K562 (cell line): ENCODE measurements at regions not wholly inside any gene's neighbourhood (a gene's known extent, or its start where the extent isn't known, plus 50 kb on each side); places are given as distances from the start of the nearest gene placed in this dataset.

Experiments used
- ATAC-seq: fragments of 200-7000 bp; cut with Tn5 transposase; 3 replicates; pipeline ENCODE4 v1.9.1; 2020; ENCODE audit warnings: moderate library complexity
- BruUV-seq: library from RNA; stranded (reverse); fragments of 400-500 nt; replicated peaks from 2 replicates; lab custom pipeline; 2021; lab: Mats Ljungman, UMichigan
- CTCF ChIA-PET: fragments of 300-600 bp; formaldehyde crosslinking; extraction: SDS; loops from one replicate; lab custom pipeline; 2021; ENCODE audit warnings: low intra/inter-chr PET ratio; lab: Yijun Ruan, JAX
- POLR2A ChIA-PET: fragments of 300-600, 350-650 bp; sonication (Branson Sonifier 250); formaldehyde crosslinking; extraction: SDS; loops from one replicate; lab custom pipeline; 2021; ENCODE audit warnings: antibody characterized with exemption, inconsistent platforms; lab: Yijun Ruan, JAX
- DNase-seq, 4 experiments: peaks; one replicate each; pipeline versions ENCODE4 v3.0.0 to v3.0.0-alpha.2; 2011 to 2018; ENCODE audit warnings: low spot score in 3 of 4, mixed read lengths in 3 of 4; ENCODE audit errors: extremely low read depth in 1 of 4
- FAIRE-seq: peaks from 2 replicates; lab custom pipeline; 2011; peaks lifted over from hg19 to GRCh38; lab: Jason Lieb, UNC
- H2AFZ ChIP-seq: 2 replicates; pipeline ENCODE4 v1.6.0; 2011; ENCODE audit warnings: low read depth, low read length, control low read depth, inconsistent platforms
- H3K27ac ChIP-seq: fragments of 200-600 bp; 3 replicates; pipeline ENCODE4 v1.8.0; 2011; ENCODE audit warnings: low read depth, mild to moderate bottlenecking, control low read depth, inconsistent platforms, low read length, moderate library complexity, mixed read lengths; ENCODE audit errors: extremely low read depth
- H3K27me3 ChIP-seq, 2 experiments: fragments of 300-600 bp in 1 of 2; 2 replicates in 1 of 2; 3 replicates in 1 of 2; pipeline versions ENCODE4 v1.6.0 to v1.8.0; 2011; ENCODE audit warnings: inconsistent platforms in 2 of 2, low read length in 2 of 2, mild to moderate bottlenecking in 1 of 2, mixed read lengths in 1 of 2, moderate library complexity in 1 of 2; ENCODE audit not compliant: control insufficient read depth in 2 of 2, insufficient read depth in 2 of 2
- H3K36me3 ChIP-seq: fragments of 300-600 bp; 3 replicates; pipeline ENCODE4 v1.8.0; 2011; ENCODE audit warnings: mild to moderate bottlenecking, low read length, inconsistent platforms; ENCODE audit not compliant: control insufficient read depth, insufficient read depth
- H3K4me1 ChIP-seq, 2 experiments: fragments of 200-600 bp in 1 of 2; replicated peaks in 1 of 2; 2 replicates in 1 of 2; 3 replicates in 1 of 2; pipeline versions ENCODE4 v1.5.1 to v1.8.0; 2011; ENCODE audit warnings: inconsistent platforms in 2 of 2, low read length in 2 of 2, mild to moderate bottlenecking in 1 of 2, mixed read lengths in 1 of 2, moderate library complexity in 1 of 2; ENCODE audit not compliant: control insufficient read depth in 2 of 2, insufficient read depth in 2 of 2
- H3K4me2 ChIP-seq: 2 replicates; pipeline ENCODE4 v1.6.1; 2011; ENCODE audit warnings: low read length, control low read depth, inconsistent platforms, mixed read lengths; ENCODE audit not compliant: insufficient read depth
- H3K4me3 ChIP-seq: fragments of 200-600 bp; sonication (generic), shearing (Covaris generic); 2 replicates; pipeline ENCODE4 v1.5.1; 2016; ENCODE audit warnings: control low read depth, inconsistent platforms
- H3K79me2 ChIP-seq: fragments of 200-600 bp; 3 replicates; pipeline ENCODE4 v1.8.0; 2011; ENCODE audit warnings: low read length, inconsistent platforms; ENCODE audit not compliant: control insufficient read depth, insufficient read depth
- H3K9ac ChIP-seq, 2 experiments: 2 replicates each; pipeline versions ENCODE4 v1.6.0 to v1.6.1; 2011; ENCODE audit warnings: low read depth in 2 of 2, low read length in 2 of 2, control low read depth in 1 of 2, inconsistent platforms in 1 of 2, mild to moderate bottlenecking in 1 of 2, mixed read lengths in 1 of 2; ENCODE audit not compliant: insufficient read depth in 1 of 2
- H3K9me1 ChIP-seq: one replicate; pipeline ENCODE4 v1.6.0; 2011; ENCODE audit warnings: inconsistent platforms, mild to moderate bottlenecking, low read length, moderate library complexity; ENCODE audit not compliant: control insufficient read depth, insufficient read depth
- H3K9me3 ChIP-seq: replicated peaks from 2 replicates; pipeline ENCODE4 v1.5.1; 2011; ENCODE audit warnings: low read depth, low read length, inconsistent platforms; ENCODE audit not compliant: control insufficient read depth, insufficient read depth
- H4K20me1 ChIP-seq: replicated peaks from 2 replicates; pipeline ENCODE4 v1.6.1; 2011; ENCODE audit warnings: low read length, inconsistent platforms, mixed read lengths; ENCODE audit not compliant: control insufficient read depth, insufficient read depth
- KAT8 ChIP-seq: fragments of 450-650 bp; IDR thresholded peaks from 2 replicates; pipeline ENCODE4 v1.6.1; 2016; ENCODE audit warnings: low read depth, mild to moderate bottlenecking
- NCOR1 ChIP-seq: fragments of 450-650 bp; IDR thresholded peaks from 2 replicates; pipeline ENCODE4 v1.6.1; 2016; ENCODE audit warnings: mild to moderate bottlenecking, moderate library complexity
- NUFIP1 ChIP-seq: fragments of 450-650 bp; IDR thresholded peaks from 2 replicates; pipeline ENCODE4 v1.6.1; 2018; ENCODE audit not compliant: partially characterized antibody
- POLR2AphosphoS2 ChIP-seq: IDR thresholded peaks from 2 replicates; pipeline ENCODE4 v1.6.1; 2012; ENCODE audit warnings: low read length, improper control_type of control experiment
- TAF7 ChIP-seq: fragments of 450-650 bp; IDR thresholded peaks from 2 replicates; pipeline ENCODE4 v1.6.1; 2016; ENCODE audit warnings: missing genetic modification characterization, missing compliant biosample characterization
- TBL1XR1 ChIP-seq, 2 experiments: IDR thresholded peaks; 2 replicates each; pipeline ENCODE4 v1.6.1; 2012; ENCODE audit warnings: improper control_type of control experiment in 2 of 2, low read length in 2 of 2, mild to moderate bottlenecking in 1 of 2
- ZNF354B ChIP-seq: fragments of 250-450 bp; sonication (Bioruptor Pico); IDR thresholded peaks from 2 replicates; pipeline ENCODE4 v1.4.0; 2020
- ZSCAN32 ChIP-seq: fragments of 450-650 bp; formaldehyde crosslinking; IDR thresholded peaks from 2 replicates; pipeline ENCODE4 v1.4.0; 2020; ENCODE audit warnings: mild to moderate bottlenecking, moderate library complexity
- WGBS: fragments of 100-300 bp; shearing (Covaris generic); methylation state at CpG from one replicate; pipeline ENCODE4 v1.1.6; 2016; ENCODE audit warnings: low coverage, mixed read lengths; ENCODE audit not compliant: insufficient coverage; ENCODE audit errors: missing lambda C conversion rate; 5-methylcytosine and 5-hydroxymethylcytosine counted together
- in situ Hi-C: fragments of 300-500 bp; cut with MboI; formaldehyde crosslinking; loops from 4 replicates; pipeline ENCODE4 v1.15.0; 2018; ENCODE audit warnings: inconsistent platforms, mixed read lengths
- intact Hi-C: fragments of 100-400 bp; cut with micrococcal nuclease; formaldehyde crosslinking; loops from 2 replicates; pipeline ENCODE4 v1.14.2; 2022

- no peak for TF ChIP-seq TAF7 (tag)
Observed at GRCh38 chr4:56195025-56195424, 192.3 kb downstream of the AASDH start (continued).

GRCh38 chr4:56191534-56191933 lies 195.8 kb downstream of the AASDH start:
- POLR2A ChIA-PET: no interaction called here
- no TSS peak for BruUV-seq

DNA sequence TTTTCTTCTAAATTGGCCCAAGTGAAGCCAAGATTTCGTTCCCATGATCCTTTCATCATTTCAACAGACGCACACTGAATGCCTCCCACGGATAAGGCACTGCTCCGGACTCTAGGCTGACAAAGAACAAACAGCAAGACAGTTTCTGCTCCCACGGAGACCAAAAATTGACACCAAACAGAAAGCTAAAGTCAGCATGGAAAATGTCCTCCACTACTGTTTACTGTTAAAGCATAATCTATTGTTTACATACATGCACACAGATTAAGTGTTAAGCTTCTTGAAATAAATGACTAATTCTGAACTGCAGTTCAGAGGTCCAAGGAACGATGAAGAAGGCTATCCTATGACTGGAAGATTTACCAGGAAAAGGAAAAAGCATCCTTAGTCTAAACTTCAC lies 199.6 kb downstream of the AASDH start:
- ATAC-seq (no peak), DNase-seq (no peak), FAIRE-seq (no peak)
- Histone ChIP-seq H3K4me3 (no peak overlapping the region), H3K9ac (no peak overlapping the region), H3K9me3 (no peaks in the 10 kb centered on the region), H3K27me3 (peaks cover 4 to 6% of the 10 kb centered on the region in 2 experiments; a peak in 4 of 5 replicates), H3K36me3 (no peaks in the 10 kb centered on the region), H3K79me2 (no peaks in the 10 kb centered on the region), H3K4me2 (no peak overlapping the region), H3K4me1 (no peaks in the 10 kb centered on the region), H3K27ac (no peak overlapping the region), H3K9me1 (no peaks in the 10 kb centered on the region), H4K20me1 (no peaks in the 10 kb centered on the region), H2AFZ (no peak overlapping the region)
- intact Hi-C loops: no loop called here
- ChIA-PET CTCF (no interaction called here), POLR2A (interaction anchor here (0.6 kb wide), 1 partner anchor 236 kb away, joined by 3 read pairs; no protein-coding TSS in a partner anchor)
- no TSS peak for BruUV-seq
- in situ Hi-C loops: no loop called here
- 1% methylated on average over 6 of the region's 6 CpGs for WGBS
- TF ChIP-seq TBL1XR1 (IDR thresholded peaks at IDR 0.05; ENCODE audit: low read length in 2 of 2): no peak
- TF ChIP-seq POLR2AphosphoS2: no peak
- TF ChIP-seq ZNF354B (CRISPR knock-in tag): no peak
- no peak for TF ChIP-seq NCOR1
- no peak for TF ChIP-seq NUFIP1

More at GRCh38 chr4:56191534-56191933, 195.8 kb downstream of the AASDH start:
- Histone ChIP-seq H3K9me1 (no peaks in the 10 kb centered on the region), H2AFZ (no peak overlapping the region), H3K27ac (no peak overlapping the region), H3K27me3 (peaks cover 0 to 3% of the 10 kb centered on the region in 2 experiments; a peak in 4 of 5 replicates)
- in situ Hi-C loops: no loop called here
- CTCF ChIA-PET: no interaction called here
- DNase-seq: no peak
- intact Hi-C loops: no loop called here
- 1% methylated on average over 6 of the region's 6 CpGs for WGBS
- TF ChIP-seq ZSCAN32: no peak
- TF ChIP-seq KAT8: no peak
- TF ChIP-seq, all 486 proteins: peak for 0
- no peak overlapping the region for H3K9ac ChIP-seq
- no peaks in the 10 kb centered on the region for H4K20me1 ChIP-seq
- no peaks in the 10 kb centered on the region for H3K4me1 ChIP-seq
- H3K9me3 ChIP-seq: no peaks in the 10 kb centered on the region
- no peak for FAIRE-seq
- H3K4me3 ChIP-seq: no peak overlapping the region
- no peaks in the 10 kb centered on the region for H3K36me3 ChIP-seq
- H3K4me2 ChIP-seq: no peak overlapping the region
- H3K79me2 ChIP-seq: no peaks in the 10 kb centered on the region
- no peak for ATAC-seq
